Body of pancreas (tissue), 4 donors: ENCODE measurements at regions not wholly inside any gene's neighbourhood (a gene's known extent, or its start where the extent isn't known, plus 50 kb on each side); places are given as distances from the start of the nearest gene placed in this dataset.

Source experiments
- POLR2A ChIP-seq, 3 donors: fragments of 450-650 bp; IDR thresholded peaks; one replicate each; pipeline ENCODE4 v1.6.1; 2016; ENCODE audit warnings: antibody characterized with exemption in 3 of 3, mild to moderate bottlenecking in 2 of 3
- TF ChIP-seq, protein P1 (sequence below), 7 experiments: fragments of 450-650 bp in 4 of 7; fragments of 200-600 bp in 3 of 7; sonication (generic) in 3 of 7; IDR thresholded peaks; one replicate each; pipeline ENCODE4 v1.5.1; 2016 to 2019; ENCODE audit warnings: antibody characterized with exemption in 7 of 7

DNA sequence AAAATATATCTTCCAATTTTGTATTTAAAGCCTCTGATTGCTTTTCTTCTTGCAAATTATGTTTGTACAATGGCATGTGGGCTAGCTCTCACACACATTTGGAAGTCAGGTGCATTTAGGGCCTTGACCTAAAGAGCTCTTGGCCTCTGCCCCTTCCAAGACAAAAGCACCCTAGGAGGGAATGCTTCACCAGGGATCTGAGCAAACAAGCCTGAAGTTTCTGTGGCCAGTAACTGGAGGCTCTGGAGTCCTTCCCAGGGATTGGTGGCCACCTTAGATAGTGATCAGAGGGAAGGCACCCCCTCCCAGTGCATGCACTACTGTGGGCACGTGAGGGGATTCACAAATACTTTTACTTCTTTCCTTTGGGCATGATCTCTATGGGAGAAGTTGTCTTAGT is 60.3 kb upstream of the DIPK2B start:
- TF ChIP-seq, protein P1, sequence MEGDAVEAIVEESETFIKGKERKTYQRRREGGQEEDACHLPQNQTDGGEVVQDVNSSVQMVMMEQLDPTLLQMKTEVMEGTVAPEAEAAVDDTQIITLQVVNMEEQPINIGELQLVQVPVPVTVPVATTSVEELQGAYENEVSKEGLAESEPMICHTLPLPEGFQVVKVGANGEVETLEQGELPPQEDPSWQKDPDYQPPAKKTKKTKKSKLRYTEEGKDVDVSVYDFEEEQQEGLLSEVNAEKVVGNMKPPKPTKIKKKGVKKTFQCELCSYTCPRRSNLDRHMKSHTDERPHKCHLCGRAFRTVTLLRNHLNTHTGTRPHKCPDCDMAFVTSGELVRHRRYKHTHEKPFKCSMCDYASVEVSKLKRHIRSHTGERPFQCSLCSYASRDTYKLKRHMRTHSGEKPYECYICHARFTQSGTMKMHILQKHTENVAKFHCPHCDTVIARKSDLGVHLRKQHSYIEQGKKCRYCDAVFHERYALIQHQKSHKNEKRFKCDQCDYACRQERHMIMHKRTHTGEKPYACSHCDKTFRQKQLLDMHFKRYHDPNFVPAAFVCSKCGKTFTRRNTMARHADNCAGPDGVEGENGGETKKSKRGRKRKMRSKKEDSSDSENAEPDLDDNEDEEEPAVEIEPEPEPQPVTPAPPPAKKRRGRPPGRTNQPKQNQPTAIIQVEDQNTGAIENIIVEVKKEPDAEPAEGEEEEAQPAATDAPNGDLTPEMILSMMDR (IDR thresholded peaks at IDR 0.05), result no peak
- TF ChIP-seq POLR2A (IDR thresholded peaks at IDR 0.05), result no peak
